ENCODE measurements at regions not wholly inside any gene's neighbourhood (a gene's known extent, or its start where the extent isn't known, plus 50 kb on each side); places are given as distances from the start of the nearest gene placed in this dataset.

- H3K4me3 Mint-ChIP-seq = no peak overlapping the region
- H3K27me3 Mint-ChIP-seq = no peaks in the 10 kb centered on the region
- no peaks in the 10 kb centered on the region for H3K4me1 Mint-ChIP-seq (ENCODE audit: low read depth)
- DNase-seq (no peak), ATAC-seq (no peak)
- intact Hi-C loops (cut with micrococcal nuclease) = no loop called here
- H3K36me3 Mint-ChIP-seq (ENCODE audit: low read depth) = no peaks in the 10 kb centered on the region
- TF ChIP-seq CTCF (IDR thresholded peaks at IDR 0.05) = no peak
- ChIA-PET POLR2A (no interaction called here), CTCF (interaction anchor here (1.2 kb wide), 1 partner anchor 108 kb away, joined by 3 read pairs; no protein-coding TSS in a partner anchor)
- no peak overlapping the region for H3K27ac Mint-ChIP-seq
- H3K9me3 Mint-ChIP-seq = no peaks in the 10 kb centered on the region
These were observed 144.5 kb upstream of the PCBD1 start for GRCh38 chr10:71032887-71033286.

- no peaks in the 10 kb centered on the region for H3K27me3 Mint-ChIP-seq
- no peak for ATAC-seq
- intact Hi-C loops (cut with micrococcal nuclease) = no loop called here
- H3K4me1 Mint-ChIP-seq (ENCODE audit: low read depth) = no peaks in the 10 kb centered on the region
- CTCF ChIA-PET = interaction anchor here (1.2 kb wide), 1 partner anchor 108 kb away, joined by 3 read pairs; no protein-coding TSS in a partner anchor
- no peaks in the 10 kb centered on the region for H3K9me3 Mint-ChIP-seq
- no peak for DNase-seq
- no peak for TF ChIP-seq CTCF (IDR thresholded peaks at IDR 0.05)
- POLR2A ChIA-PET = no interaction called here
- H3K36me3 Mint-ChIP-seq (ENCODE audit: low read depth) = no peaks in the 10 kb centered on the region
- H3K27ac Mint-ChIP-seq = no peak overlapping the region
- H3K4me3 Mint-ChIP-seq = no peak overlapping the region
These were observed 145.1 kb upstream of the PCBD1 start for GRCh38 chr10:71033396-71033980.

DNA sequence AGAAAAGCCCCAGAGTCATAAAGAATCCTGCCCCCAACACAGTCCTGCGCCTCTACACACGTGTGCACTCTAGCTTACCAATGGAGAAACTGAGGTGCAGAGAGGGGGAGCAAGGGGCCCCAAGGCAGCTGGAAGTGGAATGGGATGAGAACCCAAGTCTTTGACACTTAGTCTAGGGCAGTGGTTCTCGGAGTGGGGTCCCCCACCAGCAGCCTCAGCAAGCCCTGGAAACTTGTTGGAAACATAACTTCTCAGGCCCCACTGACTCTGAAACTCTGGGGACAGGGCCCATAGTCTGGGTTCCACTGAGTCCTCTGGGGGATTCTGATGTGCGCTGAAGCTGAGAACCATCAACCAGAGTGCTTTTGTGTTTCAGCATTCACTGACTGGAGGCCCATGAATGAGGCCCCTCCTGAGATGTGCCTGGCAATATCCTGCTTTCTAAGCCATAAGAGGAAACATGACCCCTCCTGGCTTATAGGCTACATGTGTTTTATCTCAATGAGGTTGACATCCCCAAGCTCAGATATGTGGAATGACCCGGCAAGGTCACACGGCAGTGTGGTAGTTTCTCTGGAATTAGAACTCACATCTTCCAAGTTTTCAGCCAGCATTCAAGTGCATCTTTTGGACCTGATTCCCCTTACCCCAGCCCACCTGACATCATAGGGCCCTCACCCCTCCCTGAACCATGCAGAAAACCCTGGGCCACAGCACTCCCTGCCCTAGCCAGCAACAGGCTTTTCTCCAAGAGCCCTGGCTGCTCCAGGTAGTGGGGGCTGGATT lies 147.3 kb upstream of the PCBD1 start:
- ATAC-seq (no peak), DNase-seq (no peak)
- no peak overlapping the region for H3K4me3 Mint-ChIP-seq
- intact Hi-C loops (cut with micrococcal nuclease) = no loop called here
- no peaks in the 10 kb centered on the region for H3K36me3 Mint-ChIP-seq (ENCODE audit: low read depth)
- no peaks in the 10 kb centered on the region for H3K4me1 Mint-ChIP-seq (ENCODE audit: low read depth)
- POLR2A ChIA-PET = no interaction called here
- H3K9me3 Mint-ChIP-seq = no peaks in the 10 kb centered on the region
- no peaks in the 10 kb centered on the region for H3K27me3 Mint-ChIP-seq
- H3K27ac Mint-ChIP-seq = no peak overlapping the region
- no peak for TF ChIP-seq CTCF (IDR thresholded peaks at IDR 0.05)
- CTCF ChIA-PET = interaction anchor here (0.6 to 1.4 kb wide), 2 partner anchors 111 to 611 kb away, joined by 3 to 4 read pairs; no protein-coding TSS in a partner anchor

- no peaks in the 10 kb centered on the region for H3K36me3 Mint-ChIP-seq (ENCODE audit: low read depth)
- CTCF ChIA-PET = no interaction called here
- H3K27me3 Mint-ChIP-seq = peaks cover 2% of the 10 kb centered on the region
- no peak for DNase-seq
- POLR2A ChIA-PET = no interaction called here
- H3K4me1 Mint-ChIP-seq (ENCODE audit: low read depth) = no peaks in the 10 kb centered on the region
- ATAC-seq = no peak
- TF ChIP-seq CTCF (IDR thresholded peaks at IDR 0.05) = no peak
- intact Hi-C loops (cut with micrococcal nuclease) = no loop called here
- H3K27ac Mint-ChIP-seq = no peak overlapping the region
- no peaks in the 10 kb centered on the region for H3K9me3 Mint-ChIP-seq
- H3K4me3 Mint-ChIP-seq = no peak overlapping the region
These were observed 148.1 kb upstream of the PCBD1 start for GRCh38 chr10:71036297-71036966.
